ENCODE measurements at regions not wholly inside any gene's neighbourhood (a gene's known extent, or its start where the extent isn't known, plus 50 kb on each side); places are given as distances from the start of the nearest gene placed in this dataset.

DNA sequence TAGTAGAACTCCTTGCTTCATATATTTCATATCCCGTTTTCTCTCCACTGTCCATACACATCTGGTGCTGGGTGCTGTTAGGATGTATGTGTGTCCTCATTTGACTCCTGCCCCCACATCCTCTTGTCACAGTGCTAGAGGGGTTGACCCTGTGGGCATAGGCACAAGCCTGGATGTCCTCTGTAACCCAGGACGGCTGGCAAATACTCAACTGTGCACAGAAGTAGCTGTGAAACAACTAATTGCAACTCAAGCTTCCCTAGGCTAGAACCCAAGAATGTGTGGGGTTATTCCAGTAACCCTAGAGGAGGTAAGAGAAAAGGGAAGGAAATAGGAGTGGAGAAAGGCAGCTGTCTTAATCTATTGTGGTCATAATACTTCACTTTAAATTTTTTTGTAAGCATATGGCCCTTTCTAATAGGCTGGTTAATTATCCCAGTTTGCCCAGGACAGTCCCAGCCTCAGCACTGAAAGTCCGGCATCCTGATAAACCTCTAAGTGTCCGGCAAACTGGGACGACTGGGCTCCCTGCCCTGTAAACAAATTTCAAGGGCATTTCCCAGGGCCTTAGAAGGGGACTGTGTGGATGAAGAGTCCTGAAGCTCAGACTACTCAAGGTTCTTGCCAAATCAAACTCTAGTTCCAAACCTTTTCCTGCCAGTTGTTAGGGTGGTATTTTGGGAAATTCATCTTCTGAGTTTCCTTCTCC is 283.2 kb upstream of the CELF2 start:
- Histone ChIP-seq H3K4me3 (ENCODE audit: insufficient read depth, low read length, poor library complexity, severe bottlenecking) (no peak overlapping the region), H3K27me3 (ENCODE audit: low read length) (no peaks in the 10 kb centered on the region), H3K9ac (ENCODE audit: low read length) (no peak overlapping the region), H3K9me2 (replicated peaks; ENCODE audit: insufficient read depth, low read length) (no peaks in the 10 kb centered on the region; the same call in 1 of the 2 replicates), H3K4me2 (ENCODE audit: low read depth, low read length, poor library complexity, severe bottlenecking) (no peak overlapping the region), H3K79me2 (ENCODE audit: insufficient read depth, low read length) (no peaks in the 10 kb centered on the region), H2AFZ (ENCODE audit: low read depth, low read length, severe bottlenecking) (no peak overlapping the region), H3F3A (ENCODE audit: insufficient read depth) (no peaks in the 10 kb centered on the region), H4K20me1 (ENCODE audit: low read depth, low read length) (no peaks in the 10 kb centered on the region), H3K36me3 (ENCODE audit: low read length) (no peaks in the 10 kb centered on the region), H3K27ac (ENCODE audit: low read depth, low read length) (no peak overlapping the region), H3K9me3 (ENCODE audit: insufficient read depth, low read length) (no peaks in the 10 kb centered on the region)
- no peak for TF ChIP-seq EZH2phosphoT487 (conservative IDR thresholded peaks at IDR 0.05; ENCODE audit: low read length)
- TF ChIP-seq, protein P1, sequence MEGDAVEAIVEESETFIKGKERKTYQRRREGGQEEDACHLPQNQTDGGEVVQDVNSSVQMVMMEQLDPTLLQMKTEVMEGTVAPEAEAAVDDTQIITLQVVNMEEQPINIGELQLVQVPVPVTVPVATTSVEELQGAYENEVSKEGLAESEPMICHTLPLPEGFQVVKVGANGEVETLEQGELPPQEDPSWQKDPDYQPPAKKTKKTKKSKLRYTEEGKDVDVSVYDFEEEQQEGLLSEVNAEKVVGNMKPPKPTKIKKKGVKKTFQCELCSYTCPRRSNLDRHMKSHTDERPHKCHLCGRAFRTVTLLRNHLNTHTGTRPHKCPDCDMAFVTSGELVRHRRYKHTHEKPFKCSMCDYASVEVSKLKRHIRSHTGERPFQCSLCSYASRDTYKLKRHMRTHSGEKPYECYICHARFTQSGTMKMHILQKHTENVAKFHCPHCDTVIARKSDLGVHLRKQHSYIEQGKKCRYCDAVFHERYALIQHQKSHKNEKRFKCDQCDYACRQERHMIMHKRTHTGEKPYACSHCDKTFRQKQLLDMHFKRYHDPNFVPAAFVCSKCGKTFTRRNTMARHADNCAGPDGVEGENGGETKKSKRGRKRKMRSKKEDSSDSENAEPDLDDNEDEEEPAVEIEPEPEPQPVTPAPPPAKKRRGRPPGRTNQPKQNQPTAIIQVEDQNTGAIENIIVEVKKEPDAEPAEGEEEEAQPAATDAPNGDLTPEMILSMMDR (IDR thresholded peaks at IDR 0.05; ENCODE audit: insufficient read depth, low read length, poor library complexity, severe bottlenecking) = no peak

DNA sequence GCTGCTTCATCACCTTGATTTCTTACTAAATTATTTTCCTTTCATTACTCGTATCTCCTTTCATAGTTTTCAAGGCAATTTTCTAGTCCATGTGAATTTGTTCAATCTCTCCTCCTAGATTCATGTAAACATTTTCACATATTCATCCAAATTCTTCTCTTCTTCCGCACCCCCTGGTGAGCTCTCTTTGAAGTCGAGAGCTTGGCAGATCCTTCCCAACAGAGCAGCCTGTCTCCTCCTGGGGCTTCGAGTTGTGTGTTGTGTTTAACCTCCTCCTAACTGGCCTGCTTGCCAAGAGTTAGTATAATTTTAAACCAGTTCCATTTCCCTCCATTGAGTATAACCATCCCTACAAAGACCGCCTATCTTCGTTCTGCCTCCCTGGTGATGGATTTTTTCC is 272.4 kb upstream of the CELF2 start:
- Histone ChIP-seq H3K4me3 (ENCODE audit: insufficient read depth, low read length, poor library complexity, severe bottlenecking) (no peak overlapping the region), H3F3A (ENCODE audit: insufficient read depth) (no peaks in the 10 kb centered on the region), H3K27me3 (ENCODE audit: low read length) (no peaks in the 10 kb centered on the region), H3K9me2 (replicated peaks; ENCODE audit: insufficient read depth, low read length) (no peaks in the 10 kb centered on the region), H3K4me2 (ENCODE audit: low read depth, low read length, poor library complexity, severe bottlenecking) (no peak overlapping the region), H4K20me1 (ENCODE audit: low read depth, low read length) (no peaks in the 10 kb centered on the region), H3K27ac (ENCODE audit: low read depth, low read length) (no peak overlapping the region), H2AFZ (ENCODE audit: low read depth, low read length, severe bottlenecking) (no peak overlapping the region), H3K9ac (ENCODE audit: low read length) (no peak overlapping the region), H3K79me2 (ENCODE audit: insufficient read depth, low read length) (no peaks in the 10 kb centered on the region), H3K9me3 (ENCODE audit: insufficient read depth, low read length) (no peaks in the 10 kb centered on the region; the same call in 1 of the 2 replicates), H3K36me3 (ENCODE audit: low read length) (no peaks in the 10 kb centered on the region)
- TF ChIP-seq, protein P1 (IDR thresholded peaks at IDR 0.05; ENCODE audit: insufficient read depth, low read length, poor library complexity, severe bottlenecking) = no peak
- TF ChIP-seq EZH2phosphoT487 (conservative IDR thresholded peaks at IDR 0.05; ENCODE audit: low read length) = no peak

DNA sequence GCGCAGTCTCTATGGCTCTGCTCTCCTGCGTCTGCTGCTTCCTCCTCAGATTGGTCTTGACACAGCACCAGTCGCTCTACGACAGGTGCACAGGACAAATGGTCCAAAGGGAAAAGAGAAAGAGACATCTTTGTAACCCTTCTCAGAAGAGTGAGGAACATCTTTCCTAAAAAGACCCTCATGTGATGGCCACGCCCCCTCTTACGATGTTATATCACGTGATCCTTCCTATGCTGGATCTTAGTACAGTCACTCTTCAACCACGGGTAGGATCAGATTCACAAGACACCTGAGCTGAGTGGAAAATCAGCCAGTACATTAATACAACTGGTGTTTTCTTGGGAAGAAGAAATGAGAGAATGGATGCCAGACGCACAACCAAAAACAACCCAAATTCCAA is 262.2 kb upstream of the CELF2 start:
- Histone ChIP-seq H3K4me2 (ENCODE audit: low read depth, low read length, poor library complexity, severe bottlenecking) (no peak overlapping the region), H4K20me1 (ENCODE audit: low read depth, low read length) (no peaks in the 10 kb centered on the region), H3K9me3 (ENCODE audit: insufficient read depth, low read length) (no peaks in the 10 kb centered on the region), H3K36me3 (ENCODE audit: low read length) (no peaks in the 10 kb centered on the region), H3F3A (ENCODE audit: insufficient read depth) (no peaks in the 10 kb centered on the region), H3K9ac (ENCODE audit: low read length) (no peak overlapping the region), H3K9me2 (replicated peaks; ENCODE audit: insufficient read depth, low read length) (no peaks in the 10 kb centered on the region), H2AFZ (ENCODE audit: low read depth, low read length, severe bottlenecking) (no peak overlapping the region), H3K27ac (ENCODE audit: low read depth, low read length) (no peak overlapping the region), H3K27me3 (ENCODE audit: low read length) (no peaks in the 10 kb centered on the region), H3K4me3 (ENCODE audit: insufficient read depth, low read length, poor library complexity, severe bottlenecking) (no peak overlapping the region), H3K79me2 (ENCODE audit: insufficient read depth, low read length) (no peaks in the 10 kb centered on the region)
- TF ChIP-seq, protein P1 (IDR thresholded peaks at IDR 0.05; ENCODE audit: insufficient read depth, low read length, poor library complexity, severe bottlenecking) = no peak
- TF ChIP-seq EZH2phosphoT487 (conservative IDR thresholded peaks at IDR 0.05; ENCODE audit: low read length) = no peak
